Calu3 (cell line): ENCODE measurements at regions not wholly inside any gene's neighbourhood (a gene's known extent, or its start where the extent isn't known, plus 50 kb on each side); places are given as distances from the start of the nearest gene placed in this dataset.

ENCODE experiments used
- BruUV-seq: library from RNA; stranded (reverse); fragments of 400-500 nt; replicated peaks from 2 replicates; lab custom pipeline; 2021; lab: Mats Ljungman, UMichigan
- CTCF ChIA-PET: fragments of 300-600 bp; sonication (Branson Sonifier 250); formaldehyde crosslinking; loops from one replicate; lab custom pipeline; 2022; ENCODE audit warnings: antibody characterized with exemption; lab: Charles Lee
- DNase-seq: peaks from one replicate; pipeline ENCODE4 v3.0.0; 2022
- H3K27ac Mint-ChIP-seq: one replicate; pipeline ENCODE4 v1.8.0; 2022; ENCODE audit warnings: mixed read lengths; ENCODE audit not compliant: unreplicated experiment
- H3K27me3 Mint-ChIP-seq: one replicate; pipeline ENCODE4 v1.8.0; 2022; ENCODE audit warnings: mixed read lengths; ENCODE audit not compliant: unreplicated experiment
- H3K36me3 Mint-ChIP-seq: one replicate; pipeline ENCODE4 v1.8.0; 2022; ENCODE audit warnings: mild to moderate bottlenecking, moderate library complexity, mixed read lengths; ENCODE audit not compliant: insufficient read depth, unreplicated experiment
- H3K4me1 Mint-ChIP-seq: one replicate; pipeline ENCODE4 v1.8.0; 2022; ENCODE audit warnings: mild to moderate bottlenecking, low read depth, mixed read lengths; ENCODE audit not compliant: unreplicated experiment
- H3K4me3 Mint-ChIP-seq: one replicate; pipeline ENCODE4 v1.8.0; 2022; ENCODE audit warnings: mild to moderate bottlenecking, low read depth, moderate library complexity, mixed read lengths; ENCODE audit not compliant: unreplicated experiment
- H3K9me3 Mint-ChIP-seq: one replicate; pipeline ENCODE4 v1.8.0; 2022; ENCODE audit warnings: low read depth, mixed read lengths; ENCODE audit not compliant: unreplicated experiment
- intact Hi-C: fragments of 100-400 bp; cut with micrococcal nuclease; formaldehyde crosslinking; loops from one replicate; pipeline ENCODE4 v1.10.0; 2022; ENCODE audit not compliant: unreplicated experiment
- TF ChIP-seq, protein P1 (sequence below): fragments of 200-600 bp; IDR thresholded peaks from one replicate; pipeline ENCODE4 v1.8.0; 2022; ENCODE audit warnings: antibody characterized with exemption; ENCODE audit not compliant: unreplicated experiment

DNA sequence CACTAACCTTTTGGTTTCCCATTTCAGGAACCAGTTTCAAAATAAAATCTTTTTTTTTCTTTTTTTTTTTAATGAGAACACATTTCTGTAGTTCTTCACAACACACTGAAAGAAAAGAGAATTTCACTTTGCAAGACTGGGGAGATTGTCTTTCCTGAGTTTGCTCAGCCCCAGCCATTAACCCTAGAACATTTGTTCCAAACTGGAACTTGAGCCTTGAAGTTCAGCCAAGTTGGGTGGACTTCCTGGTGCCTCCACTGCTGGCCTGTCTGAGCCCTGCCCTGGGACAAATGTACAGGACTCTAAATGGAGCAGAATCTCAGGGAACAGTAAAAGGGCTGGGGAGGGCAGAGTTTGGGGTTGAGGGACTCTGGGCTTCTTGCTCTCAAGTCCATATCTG, 196.4 kb upstream of the LPP start:
- TF ChIP-seq, protein P1, sequence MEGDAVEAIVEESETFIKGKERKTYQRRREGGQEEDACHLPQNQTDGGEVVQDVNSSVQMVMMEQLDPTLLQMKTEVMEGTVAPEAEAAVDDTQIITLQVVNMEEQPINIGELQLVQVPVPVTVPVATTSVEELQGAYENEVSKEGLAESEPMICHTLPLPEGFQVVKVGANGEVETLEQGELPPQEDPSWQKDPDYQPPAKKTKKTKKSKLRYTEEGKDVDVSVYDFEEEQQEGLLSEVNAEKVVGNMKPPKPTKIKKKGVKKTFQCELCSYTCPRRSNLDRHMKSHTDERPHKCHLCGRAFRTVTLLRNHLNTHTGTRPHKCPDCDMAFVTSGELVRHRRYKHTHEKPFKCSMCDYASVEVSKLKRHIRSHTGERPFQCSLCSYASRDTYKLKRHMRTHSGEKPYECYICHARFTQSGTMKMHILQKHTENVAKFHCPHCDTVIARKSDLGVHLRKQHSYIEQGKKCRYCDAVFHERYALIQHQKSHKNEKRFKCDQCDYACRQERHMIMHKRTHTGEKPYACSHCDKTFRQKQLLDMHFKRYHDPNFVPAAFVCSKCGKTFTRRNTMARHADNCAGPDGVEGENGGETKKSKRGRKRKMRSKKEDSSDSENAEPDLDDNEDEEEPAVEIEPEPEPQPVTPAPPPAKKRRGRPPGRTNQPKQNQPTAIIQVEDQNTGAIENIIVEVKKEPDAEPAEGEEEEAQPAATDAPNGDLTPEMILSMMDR: no peak
- intact Hi-C loops: no loop called here
- Mint-ChIP-seq H3K27ac (no peak overlapping the region), H3K27me3 (no peaks in the 10 kb centered on the region), H3K4me1 (peaks cover 26% of the 10 kb centered on the region), H3K36me3 (no peaks in the 10 kb centered on the region), H3K4me3 (no peak overlapping the region), H3K9me3 (no peaks in the 10 kb centered on the region)
- BruUV-seq: no TSS peak
- DNase-seq: no peak
- CTCF ChIA-PET: no interaction called here

DNA sequence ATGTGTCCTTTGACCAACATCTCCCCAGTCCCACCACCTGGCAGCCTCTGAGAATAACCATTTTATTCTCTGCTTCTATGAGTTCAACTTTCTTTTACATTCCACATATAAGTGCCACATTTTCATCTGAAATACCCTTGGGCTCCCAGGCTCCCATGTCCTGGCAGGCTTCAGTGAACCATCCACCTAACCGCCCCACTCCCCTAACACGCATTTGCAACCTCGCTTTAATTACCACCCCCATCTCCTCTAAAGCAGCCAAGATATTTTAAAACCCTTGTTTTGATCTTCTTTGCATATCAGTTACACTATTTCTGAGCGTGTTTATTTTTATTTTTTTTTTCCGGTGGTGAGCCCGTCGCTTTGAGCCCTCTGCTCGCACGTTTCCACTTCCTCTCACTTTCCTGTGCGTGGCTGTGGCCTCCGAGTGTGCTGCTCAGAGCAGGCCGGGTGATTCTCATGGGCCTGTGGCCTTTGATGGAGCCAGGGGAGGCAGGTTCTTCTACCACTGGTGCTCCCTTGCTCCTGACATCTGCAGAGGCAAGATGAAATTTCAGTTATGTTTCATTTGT, 195.4 kb upstream of the LPP start:
- H3K4me3 Mint-ChIP-seq: no peak overlapping the region
- H3K36me3 Mint-ChIP-seq: no peaks in the 10 kb centered on the region
- DNase-seq: no peak
- intact Hi-C loops: no loop called here
- H3K27ac Mint-ChIP-seq: no peak overlapping the region
- no peaks in the 10 kb centered on the region for H3K27me3 Mint-ChIP-seq
- BruUV-seq: no TSS peak
- TF ChIP-seq, protein P1: no peak
- peaks cover 26% of the 10 kb centered on the region for H3K4me1 Mint-ChIP-seq
- no peaks in the 10 kb centered on the region for H3K9me3 Mint-ChIP-seq
- CTCF ChIA-PET: no interaction called here

DNA sequence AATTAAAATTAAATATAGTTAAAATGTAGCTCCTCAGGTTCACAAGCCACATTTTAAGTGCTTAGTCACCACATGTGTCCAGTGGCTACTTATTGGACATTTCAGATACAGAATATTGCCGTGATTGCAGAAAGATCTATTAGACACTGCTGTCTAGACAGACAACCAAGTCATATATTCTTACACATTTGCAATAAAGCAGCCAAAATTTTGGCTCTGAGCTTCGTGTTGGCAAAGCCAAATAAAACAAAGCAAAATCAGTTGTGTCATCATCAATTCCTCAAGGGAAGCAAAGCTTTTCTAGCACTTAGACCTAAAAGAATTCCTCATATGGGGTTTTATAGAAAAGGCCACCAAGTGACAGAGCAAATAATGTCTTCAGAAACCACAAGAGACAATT, 193.1 kb upstream of the LPP start:
- Mint-ChIP-seq H3K4me3 (no peak overlapping the region), H3K36me3 (no peaks in the 10 kb centered on the region), H3K27me3 (no peaks in the 10 kb centered on the region), H3K9me3 (no peaks in the 10 kb centered on the region), H3K27ac (no peak overlapping the region), H3K4me1 (peaks cover 10% of the 10 kb centered on the region)
- CTCF ChIA-PET: no interaction called here
- intact Hi-C loops: no loop called here
- TF ChIP-seq, protein P1: no peak
- BruUV-seq: no TSS peak
- no peak for DNase-seq

DNA sequence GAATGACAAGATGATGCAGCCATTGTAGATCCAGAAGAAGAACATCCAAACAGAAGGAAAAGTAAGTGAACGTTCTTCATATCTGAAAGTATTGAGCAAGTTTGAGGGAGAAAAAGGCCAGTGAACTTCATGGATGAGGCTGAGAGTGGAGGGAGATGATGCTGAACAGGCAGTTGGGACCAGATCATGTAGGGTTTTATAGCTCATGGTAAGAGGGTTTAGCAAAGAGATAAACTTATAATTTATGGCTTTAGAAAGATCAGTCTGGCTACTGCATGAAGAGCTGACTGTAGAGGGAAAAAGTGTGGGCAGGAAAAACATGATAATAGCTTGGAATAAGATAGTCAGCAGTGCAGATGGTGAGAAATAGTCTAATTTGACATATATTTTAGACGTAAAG, 192.6 kb upstream of the LPP start:
- Mint-ChIP-seq H3K9me3 (no peaks in the 10 kb centered on the region), H3K4me3 (no peak overlapping the region), H3K36me3 (no peaks in the 10 kb centered on the region), H3K4me1 (peaks cover 4% of the 10 kb centered on the region), H3K27ac (no peak overlapping the region), H3K27me3 (no peaks in the 10 kb centered on the region)
- BruUV-seq: no TSS peak
- DNase-seq: no peak
- intact Hi-C loops: no loop called here
- CTCF ChIA-PET: no interaction called here
- TF ChIP-seq, protein P1: no peak
